HG03135 (cell line): ENCODE measurements at regions not wholly inside any gene's neighbourhood (a gene's known extent, or its start where the extent isn't known, plus 50 kb on each side); places are given as distances from the start of the nearest gene placed in this dataset.
"Not testable (repeated sequence)": the region's sequence is repeated elsewhere in the genome, so short reads cannot be mapped to it uniquely, and the experiment has no call there.

ENCODE experiments used
- ATAC-seq: cut with Tn5 transposase; IDR thresholded peaks from one replicate; pipeline ENCODE4 v1.9.1; 2021; ENCODE audit warnings: mild to moderate bottlenecking, moderate library complexity; ENCODE audit not compliant: unreplicated experiment

DNA sequence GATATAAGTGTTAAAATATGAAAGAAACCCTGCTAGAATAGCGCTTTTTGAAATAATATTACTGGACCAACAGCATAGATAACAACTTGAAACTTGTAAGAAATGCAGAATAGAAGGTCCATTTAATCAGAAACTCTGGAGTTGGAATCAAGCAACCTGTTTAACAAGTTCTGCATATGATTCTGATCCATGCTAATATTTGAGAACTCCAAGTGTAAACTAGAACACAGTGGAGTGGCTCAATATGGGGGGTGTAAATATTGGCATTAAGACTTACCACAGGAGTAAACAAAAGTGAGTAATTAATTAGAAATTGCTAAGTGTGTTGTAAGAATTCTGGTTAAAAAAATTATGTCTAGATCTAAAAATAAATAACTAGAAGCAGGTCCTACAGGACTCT is 151.2 kb downstream of the SLITRK1 start:
- no peak for ATAC-seq

DNA sequence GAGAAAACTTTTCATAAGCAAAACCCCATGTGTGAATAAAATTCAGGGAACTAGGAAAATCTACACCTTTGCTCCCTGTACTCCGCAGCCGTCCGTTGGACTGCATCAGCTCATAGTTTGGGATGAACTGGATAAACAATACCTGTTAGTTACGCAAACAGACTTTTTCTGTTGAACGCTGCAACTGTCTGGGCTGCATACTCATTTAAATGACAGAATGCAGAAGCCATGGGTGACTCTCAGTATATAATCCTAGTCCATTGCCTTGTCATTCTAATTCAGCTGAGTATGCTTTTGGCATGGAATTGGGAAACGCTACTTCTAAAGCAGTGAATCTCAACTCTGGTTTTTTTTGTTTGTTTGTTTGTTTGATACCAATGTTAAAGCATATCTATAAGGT is 151.6 kb downstream of the SLITRK1 start:
- ATAC-seq: no peak

DNA sequence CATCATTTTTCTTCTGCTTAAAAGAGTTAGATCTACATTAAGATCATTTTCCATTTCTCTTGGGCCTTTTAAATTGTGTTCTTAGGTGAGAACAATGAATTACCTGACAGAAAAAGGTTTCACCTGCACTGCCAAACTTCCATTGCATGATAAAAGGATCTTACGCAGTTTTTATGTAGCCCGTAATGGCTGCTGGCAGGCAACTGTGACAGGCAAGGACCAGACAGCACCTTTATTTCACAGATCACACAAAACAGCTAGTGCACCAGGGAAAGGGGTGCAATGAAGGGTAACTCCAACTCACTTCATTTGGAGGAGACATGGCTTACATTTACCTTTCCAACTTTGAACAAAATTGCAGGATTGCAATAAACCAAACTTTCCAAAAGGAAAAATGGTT is 159.8 kb downstream of the SLITRK1 start:
- ATAC-seq: no peak

DNA sequence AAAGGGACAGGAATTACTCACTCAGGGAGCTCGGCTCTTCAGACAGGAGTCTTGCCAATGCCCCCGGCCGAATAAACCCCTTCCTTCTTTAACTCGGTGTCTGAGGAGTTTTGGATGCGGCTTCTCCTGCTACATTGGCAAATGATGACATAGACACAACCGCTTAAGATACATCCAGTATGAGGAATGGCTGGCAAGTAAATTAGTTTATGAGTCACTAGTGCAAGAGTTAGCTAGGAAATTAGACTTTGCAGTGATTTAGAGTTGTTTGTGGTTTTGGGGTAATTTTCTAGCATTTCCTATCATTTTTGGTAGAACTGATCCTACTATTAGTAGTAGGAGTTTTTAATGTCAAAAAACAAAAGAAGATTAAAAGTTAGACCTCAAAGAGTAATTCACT is 166.2 kb downstream of the SLITRK1 start:
- ATAC-seq: no peak

DNA sequence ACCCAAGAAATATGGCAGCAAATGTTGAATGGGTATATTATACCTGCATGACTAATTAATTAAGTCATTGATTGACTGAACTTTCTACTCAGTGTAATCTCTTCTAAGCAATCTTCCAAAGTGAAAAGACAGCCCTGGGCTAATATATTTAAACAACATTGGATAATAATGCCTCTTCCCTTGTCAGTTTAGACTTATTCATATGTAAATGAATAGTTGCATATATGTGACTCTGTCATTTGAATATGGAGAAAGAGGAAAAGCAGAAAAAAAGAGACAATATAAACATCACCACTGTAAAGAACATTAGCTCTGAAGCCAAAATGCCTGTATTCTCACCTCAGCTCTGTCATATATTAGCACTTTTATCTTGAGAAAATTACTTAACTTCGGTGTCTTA is 168.0 kb downstream of the SLITRK1 start:
- ATAC-seq: no peak

DNA sequence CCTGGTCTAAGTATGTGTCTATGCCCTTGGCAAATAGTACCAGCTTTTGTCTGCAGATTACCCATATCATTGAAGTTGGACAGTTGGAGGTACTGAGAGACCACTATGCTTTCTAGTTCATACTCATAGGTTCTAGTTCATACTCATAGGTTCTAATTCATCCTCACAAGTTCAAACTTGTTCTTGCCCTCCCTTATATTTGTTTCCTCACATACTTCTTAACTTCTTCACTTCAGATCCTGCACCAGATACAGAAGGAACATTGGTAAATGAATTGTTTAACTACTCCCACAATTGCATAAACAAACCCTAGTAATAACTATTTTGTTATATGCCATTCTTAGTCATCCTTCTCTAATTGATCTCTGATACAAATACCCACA is 172.2 kb downstream of the SLITRK1 start:
- no peak for ATAC-seq

DNA sequence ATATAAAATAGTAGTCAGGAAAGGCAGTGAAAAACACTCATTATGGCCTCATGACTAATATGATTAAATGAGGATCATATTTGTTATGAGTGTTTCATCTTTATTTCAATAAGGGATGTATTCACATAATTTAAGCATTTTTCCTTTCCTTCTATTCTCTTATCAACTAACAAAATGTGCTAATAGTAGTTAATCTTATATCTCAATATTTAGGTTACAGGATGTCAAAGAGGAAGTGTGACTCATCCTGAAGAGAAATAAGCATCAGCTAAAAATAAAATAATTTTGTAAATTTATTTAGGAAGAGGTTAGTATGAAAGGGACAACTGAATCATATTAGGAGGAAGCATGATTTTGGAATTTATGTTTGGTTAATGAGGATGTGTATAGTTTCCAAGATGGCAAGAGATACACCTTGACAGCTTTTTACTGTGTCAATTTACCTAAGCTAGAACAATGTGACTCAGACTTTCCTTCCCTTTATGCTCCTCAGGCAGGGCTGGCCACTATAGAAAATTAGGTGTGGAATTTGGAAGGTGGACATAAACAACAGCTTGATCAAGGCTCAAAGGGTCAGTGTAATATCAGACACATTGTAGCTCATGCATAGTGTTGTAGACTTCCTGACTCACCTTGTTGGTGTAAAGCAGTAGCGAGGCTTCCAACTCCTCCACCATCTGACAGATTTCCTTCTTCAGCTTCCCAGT is 172.7 kb downstream of the SLITRK1 start:
- no peak for ATAC-seq

DNA sequence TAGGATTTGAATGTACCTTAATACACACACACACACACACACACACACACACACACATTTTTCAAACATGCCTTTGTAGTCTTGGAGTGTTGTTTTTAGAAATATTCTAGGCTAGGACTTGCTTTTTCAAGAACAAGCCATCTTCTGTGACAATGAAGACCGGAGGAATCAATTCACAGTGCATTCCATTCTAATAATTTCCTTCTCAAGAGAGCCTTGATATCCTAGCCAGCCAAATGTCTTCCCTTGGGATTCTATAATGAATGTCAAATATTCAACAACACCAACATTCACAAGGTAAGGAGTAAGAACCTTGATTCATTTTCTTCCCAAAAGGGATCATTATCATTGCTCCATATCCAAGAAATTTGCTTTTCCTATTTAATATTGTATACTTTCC is 180.3 kb downstream of the SLITRK1 start:
- no peak for ATAC-seq

DNA sequence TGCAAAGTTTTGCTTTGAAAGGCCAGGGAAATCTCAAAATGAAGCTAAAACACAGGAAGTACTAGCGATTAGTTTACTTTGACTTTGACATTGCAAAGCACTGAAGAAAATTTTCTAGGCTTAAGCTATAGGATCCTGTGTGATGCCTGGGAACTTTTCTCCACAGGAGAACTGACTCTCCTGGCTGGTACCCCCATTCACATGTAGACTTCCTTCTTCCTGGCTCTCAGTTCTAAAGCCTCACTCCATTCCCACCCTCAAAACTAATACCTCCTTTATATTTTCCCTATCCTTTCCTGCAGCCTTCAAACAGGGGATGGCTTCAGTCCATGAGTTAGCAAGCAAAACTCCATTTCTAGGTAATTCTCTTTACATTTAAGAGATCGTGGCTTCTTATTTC is 189.5 kb downstream of the SLITRK1 start:
- no peak for ATAC-seq

DNA sequence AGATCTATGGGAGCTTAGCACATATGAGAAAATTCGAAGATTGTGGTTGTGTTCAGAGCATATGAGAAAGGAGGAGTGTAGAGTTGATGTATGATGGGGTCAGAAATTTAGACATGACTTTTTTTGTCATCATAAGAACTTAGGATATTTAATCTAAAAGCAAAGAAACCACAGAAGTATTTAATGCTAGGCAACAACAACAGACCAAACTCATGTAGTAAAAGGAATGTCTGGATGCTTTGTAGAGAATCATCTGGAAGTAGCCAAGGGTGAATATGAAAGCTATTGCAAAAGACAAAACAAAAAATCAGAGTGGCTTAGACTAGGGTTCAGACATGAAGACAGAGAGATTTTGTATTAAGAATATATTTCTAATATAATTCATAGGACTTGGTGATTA is 190.3 kb downstream of the SLITRK1 start:
- no peak for ATAC-seq

DNA sequence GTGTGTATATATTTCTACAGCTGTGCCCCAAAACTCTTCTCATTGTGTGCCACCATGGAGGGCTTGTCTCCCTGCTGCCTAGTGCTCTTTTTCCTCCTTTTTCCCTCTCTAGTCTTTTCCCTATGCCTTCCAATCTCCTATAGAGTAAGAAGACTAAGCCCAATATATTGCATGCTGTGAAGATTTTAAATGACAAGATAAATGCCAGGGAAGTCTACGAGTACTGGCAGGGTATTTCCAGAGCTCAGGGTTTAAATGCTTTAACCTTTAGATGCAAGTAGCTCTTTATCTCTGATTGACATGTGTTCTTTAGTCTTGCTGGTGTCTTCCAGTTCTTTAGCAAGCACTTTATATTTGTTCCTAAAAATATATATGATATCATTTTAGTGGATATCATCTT is 200.7 kb downstream of the SLITRK1 start:
- no peak for ATAC-seq

DNA sequence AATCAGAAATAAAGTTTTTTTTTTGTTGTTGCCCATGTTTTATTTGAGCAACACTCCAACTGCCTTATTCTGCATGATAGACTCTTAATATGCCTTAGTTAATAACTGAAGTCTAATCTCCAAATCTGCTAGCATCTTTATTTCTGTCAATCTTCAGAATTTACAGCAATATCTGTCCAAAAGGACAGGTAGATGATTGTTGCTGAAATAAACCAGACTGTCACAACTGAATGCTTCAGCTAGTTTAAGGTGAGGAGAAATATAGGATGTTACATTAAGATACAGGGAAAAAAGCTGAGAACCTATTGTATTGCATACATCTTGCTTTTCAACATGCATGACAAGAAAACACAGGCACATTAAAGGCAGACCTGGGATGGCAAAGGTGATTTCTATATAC is 204.3 kb downstream of the SLITRK1 start:
- no peak for ATAC-seq

DNA sequence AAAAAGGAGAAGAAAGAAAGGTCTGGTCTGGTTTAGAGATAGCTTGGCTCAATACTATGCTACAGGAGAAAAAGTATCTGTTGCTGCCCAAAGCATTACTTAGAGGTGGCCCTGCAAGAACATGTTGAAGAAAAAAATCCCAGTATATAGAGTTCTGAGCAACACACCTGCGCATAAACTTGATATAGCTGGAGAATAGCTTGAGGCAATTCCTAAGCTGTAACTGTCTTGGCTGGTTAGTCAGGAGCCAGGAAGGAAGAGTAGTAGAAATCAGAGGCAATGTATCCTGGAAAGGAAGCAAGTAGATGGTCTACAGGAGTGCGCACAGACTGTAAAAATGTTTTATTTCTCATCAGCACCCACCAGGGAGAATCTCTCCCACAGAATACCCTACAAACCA is 209.7 kb downstream of the SLITRK1 start:
- no peak for ATAC-seq

DNA sequence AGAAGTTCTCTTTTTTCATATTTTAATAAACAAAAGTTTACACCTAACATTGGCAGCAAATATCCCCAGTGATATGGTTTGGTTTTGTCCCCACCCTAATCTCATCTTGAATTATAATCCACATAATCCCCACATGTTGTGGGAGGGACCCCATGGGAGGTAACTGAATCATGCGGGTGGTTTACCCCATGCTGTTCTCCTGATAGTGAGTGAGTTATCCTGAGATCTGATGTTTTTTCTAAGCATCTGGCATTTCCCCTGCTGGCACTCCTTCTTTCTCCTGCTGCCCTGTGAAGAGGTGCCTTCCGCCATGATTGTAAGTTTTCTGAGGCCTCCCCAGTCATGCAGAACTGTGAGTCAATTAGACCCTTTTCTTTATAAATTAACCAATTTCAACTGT is 214.7 kb downstream of the SLITRK1 start:
- no peak for ATAC-seq

DNA sequence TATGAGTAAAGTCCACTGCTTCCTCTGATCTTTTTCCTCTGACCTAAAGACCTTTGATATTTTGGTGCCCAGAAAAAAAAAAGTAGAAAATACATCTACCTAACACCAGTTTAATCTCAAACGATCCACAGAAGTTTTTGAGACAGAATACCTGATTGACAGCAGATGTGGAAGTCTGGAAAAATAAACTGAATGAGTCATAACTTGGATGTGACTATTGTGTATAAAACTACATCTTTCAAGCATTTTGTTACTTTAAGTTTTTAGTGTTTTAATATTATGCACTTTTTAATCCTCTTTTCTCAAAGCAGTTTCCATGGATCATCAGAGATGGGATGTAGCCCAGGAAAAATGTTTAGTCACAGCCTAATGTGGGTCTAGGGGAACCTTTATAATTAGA is 216.1 kb downstream of the SLITRK1 start:
- ATAC-seq: no peak

DNA sequence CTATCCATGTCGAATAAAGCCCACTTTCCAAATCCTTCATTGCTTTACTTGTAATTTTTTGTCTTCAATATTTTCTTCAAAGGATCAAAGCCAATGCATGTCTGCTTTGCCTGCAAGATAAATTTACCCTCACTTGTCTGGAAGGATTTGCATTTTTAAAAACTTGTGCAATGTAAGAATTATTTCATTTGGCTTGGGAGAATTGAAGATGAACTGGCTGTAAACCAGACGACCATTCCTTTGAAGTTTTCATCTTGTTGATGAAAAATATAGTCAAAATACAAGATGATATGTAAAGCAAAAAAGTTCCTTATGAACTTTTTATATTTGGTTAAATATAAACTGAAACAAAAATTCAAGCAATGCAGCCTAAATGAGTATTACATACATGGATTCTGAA is 225.0 kb downstream of the SLITRK1 start:
- ATAC-seq: no peak

DNA sequence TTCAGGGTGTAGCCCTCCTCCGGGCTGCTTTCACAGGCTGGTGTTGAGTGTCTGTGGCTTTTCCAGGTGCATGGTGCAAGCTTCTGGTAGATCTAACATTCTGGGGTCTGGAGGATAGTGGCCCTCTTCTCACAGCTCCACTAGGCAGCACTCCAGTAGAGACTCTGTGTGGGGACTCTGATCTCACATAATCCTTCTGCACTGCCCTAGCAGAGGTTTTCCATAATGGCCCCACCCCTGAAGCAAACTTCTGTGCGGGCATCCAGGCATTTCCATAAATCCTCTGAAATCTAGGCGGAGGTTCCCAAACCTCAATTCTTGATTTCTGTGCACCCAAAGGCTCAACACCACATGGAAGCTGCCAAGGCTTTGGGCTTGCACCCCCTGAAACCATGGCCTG is 239.7 kb downstream of the SLITRK1 start:
- not testable (repeated sequence) for ATAC-seq

DNA sequence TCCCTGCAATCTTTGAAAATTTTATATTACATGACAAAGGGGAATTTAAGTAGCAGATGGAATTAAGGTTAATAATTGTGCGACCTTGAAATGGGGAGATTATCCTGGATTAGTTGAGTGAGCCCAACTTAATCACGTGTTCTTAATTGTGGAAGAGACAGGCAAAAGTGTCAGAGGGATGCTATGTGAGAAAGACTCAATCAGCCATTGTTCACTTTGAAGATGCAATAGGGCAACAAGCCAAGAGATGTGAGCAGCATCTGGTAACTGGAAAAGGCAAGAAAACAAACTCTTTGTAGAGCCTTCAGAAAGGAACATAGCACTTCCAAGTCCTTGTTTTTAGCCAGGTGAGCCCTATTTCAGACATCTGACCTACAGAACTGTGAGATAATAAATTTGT is 247.7 kb downstream of the SLITRK1 start:
- ATAC-seq: no peak

DNA sequence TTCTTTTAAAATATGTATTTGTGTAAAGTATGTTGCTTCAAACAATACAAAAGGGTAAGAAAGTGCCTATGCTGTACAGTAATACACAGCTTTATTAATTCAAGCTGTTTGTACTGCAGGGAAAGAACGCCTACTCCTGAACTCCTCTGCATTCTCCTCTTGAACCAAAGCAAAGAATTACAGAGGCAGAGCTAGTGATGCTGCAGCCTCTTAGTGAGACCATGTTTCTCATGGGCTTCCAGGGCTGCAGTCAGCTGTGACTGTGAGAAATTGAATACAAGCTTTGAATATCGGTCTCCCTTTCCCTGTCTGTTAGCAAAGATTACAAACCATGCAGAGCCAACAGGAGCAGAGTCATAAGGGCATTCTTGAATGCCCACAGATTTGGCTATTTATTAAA is 248.5 kb downstream of the SLITRK1 start:
- ATAC-seq: no peak

DNA sequence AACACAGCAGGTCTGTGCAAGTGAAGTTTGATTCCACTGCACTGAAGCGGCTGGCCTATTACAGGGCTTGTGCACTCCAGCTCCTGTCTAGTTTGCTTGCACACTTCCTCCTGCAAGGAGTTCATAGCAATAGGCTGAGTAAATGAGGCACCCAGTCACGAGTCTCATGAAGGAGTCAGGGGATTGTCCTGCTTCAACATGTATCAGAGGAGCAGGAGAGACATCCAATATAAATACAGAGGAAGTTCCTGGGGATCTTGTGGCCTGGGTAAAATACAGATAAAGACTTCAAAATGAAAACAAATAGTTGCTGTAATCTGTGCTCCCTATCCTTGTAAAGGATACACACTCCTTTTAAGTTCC is 259.9 kb downstream of the SLITRK1 start:
- no peak for ATAC-seq

DNA sequence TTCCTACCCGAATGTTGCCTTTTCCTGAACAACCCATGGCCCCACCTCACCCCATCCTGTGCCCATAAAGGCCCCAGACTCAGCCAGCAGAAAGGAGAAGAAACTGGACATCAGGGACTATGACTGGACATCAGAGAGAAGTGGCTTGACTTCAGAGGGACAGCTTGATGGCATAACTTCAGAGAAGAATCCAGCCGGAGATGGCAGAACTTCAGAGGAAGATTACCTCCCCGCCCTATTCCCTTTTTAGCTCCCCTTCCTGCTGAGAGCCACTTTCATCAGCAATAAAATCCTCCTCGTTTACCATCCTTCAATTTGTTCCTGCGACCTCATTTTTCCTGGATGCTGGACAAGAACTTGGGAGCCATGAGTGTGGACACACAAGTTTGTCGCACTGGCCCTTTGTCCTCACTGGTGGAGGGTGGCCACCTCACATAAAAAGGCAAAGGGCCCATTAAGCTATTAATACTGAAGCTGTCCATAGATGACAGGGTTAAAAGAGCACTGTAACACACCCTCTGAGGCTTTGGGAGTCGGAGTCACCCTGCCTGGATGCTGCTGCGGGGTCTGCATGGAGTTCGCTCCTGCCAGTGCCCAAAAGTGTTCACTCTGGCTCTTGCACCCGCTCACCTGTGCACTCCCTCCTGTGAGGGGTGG is 260.4 kb downstream of the SLITRK1 start:
- no peak for ATAC-seq

DNA sequence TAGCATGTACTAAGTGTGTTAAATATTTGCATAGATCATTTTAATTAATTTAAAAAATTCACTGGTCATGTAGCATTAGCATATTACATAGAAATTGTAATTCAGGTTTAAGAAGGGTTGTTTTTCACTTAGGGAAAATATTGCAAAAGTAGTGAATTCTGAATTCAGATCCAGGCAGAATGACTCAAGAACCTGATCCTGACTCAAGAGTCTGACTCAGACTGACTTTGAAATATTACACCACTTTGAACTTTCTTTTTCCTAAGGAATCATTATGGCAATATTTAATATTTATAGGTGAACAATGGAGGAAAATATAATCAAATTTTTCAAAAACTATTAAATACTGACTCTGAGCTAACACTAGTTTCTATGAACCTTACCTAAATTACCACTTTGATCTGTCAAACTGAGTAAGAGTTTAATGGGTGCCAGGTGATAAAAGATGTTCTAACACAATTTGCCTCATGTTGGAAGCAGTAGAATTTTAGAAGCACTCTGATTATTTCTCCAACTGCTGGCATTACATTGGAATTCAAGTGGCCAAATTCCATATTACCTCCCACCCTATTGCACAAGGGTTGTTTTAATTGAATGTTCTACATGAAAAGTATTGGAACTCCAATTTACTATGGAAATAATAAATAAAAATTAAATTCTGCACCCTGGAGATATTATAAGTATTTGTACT is 261.6 kb downstream of the SLITRK1 start:
- ATAC-seq: no peak
